Liver (tissue), 3 donors: ENCODE measurements at regions not wholly inside any gene's neighbourhood (a gene's known extent, or its start where the extent isn't known, plus 50 kb on each side); places are given as distances from the start of the nearest gene placed in this dataset.

ENCODE experiments used
- EGR1 ChIP-seq, 2 donors: IDR thresholded peaks; 2 replicates each; pipeline ENCODE4 v1.6.1; 2016 to 2018; ENCODE audit warnings: antibody characterized with exemption in 2 of 2, low read depth in 2 of 2
- GABPA ChIP-seq, 2 donors: IDR thresholded peaks in 1 of 2; conservative IDR thresholded peaks in 1 of 2; 2 replicates each; pipeline ENCODE4 v1.6.1; 2016; ENCODE audit warnings: antibody characterized with exemption in 2 of 2, mild to moderate bottlenecking in 1 of 2, moderate library complexity in 1 of 2
- JUND ChIP-seq, 2 donors: IDR thresholded peaks; 2 replicates each; pipeline ENCODE4 v1.6.1; 2016; ENCODE audit warnings: antibody characterized with exemption in 2 of 2
- SP1 ChIP-seq: IDR thresholded peaks from 2 replicates; pipeline ENCODE4 v1.6.1; 2018; ENCODE audit warnings: antibody characterized with exemption, mild to moderate bottlenecking
- TAF1 ChIP-seq: conservative IDR thresholded peaks from 2 replicates; pipeline ENCODE4 v1.6.1; 2016; ENCODE audit warnings: antibody characterized with exemption, mild to moderate bottlenecking
- YY1 ChIP-seq: IDR thresholded peaks from 2 replicates; pipeline ENCODE4 v1.6.1; 2016; ENCODE audit warnings: antibody characterized with exemption, mild to moderate bottlenecking
- TF ChIP-seq, protein P1 (sequence below): IDR thresholded peaks from 2 replicates; pipeline ENCODE4 v1.6.1; 2016; ENCODE audit warnings: antibody characterized with exemption
- TF ChIP-seq, protein P2 (sequence below): fragments of 150-350 bp; IDR thresholded peaks from 2 replicates; pipeline ENCODE4 v1.5.1; 2017; ENCODE audit warnings: improper control_type of control experiment, low read depth, low read length; ENCODE audit not compliant: missing input control
- TF ChIP-seq, protein P3 (sequence below): IDR thresholded peaks from 2 replicates; pipeline ENCODE4 v1.6.1; 2016; ENCODE audit warnings: antibody characterized with exemption
- TF ChIP-seq, protein P4 (sequence below): IDR thresholded peaks from 2 replicates; pipeline ENCODE4 v1.6.1; 2016; ENCODE audit warnings: antibody characterized with exemption
- TF ChIP-seq, protein P5 (sequence below): IDR thresholded peaks from 2 replicates; pipeline ENCODE4 v1.6.1; 2016; ENCODE audit warnings: antibody characterized with exemption, mild to moderate bottlenecking
- donor health status: healthy.
- donor health status: healthy.

DNA sequence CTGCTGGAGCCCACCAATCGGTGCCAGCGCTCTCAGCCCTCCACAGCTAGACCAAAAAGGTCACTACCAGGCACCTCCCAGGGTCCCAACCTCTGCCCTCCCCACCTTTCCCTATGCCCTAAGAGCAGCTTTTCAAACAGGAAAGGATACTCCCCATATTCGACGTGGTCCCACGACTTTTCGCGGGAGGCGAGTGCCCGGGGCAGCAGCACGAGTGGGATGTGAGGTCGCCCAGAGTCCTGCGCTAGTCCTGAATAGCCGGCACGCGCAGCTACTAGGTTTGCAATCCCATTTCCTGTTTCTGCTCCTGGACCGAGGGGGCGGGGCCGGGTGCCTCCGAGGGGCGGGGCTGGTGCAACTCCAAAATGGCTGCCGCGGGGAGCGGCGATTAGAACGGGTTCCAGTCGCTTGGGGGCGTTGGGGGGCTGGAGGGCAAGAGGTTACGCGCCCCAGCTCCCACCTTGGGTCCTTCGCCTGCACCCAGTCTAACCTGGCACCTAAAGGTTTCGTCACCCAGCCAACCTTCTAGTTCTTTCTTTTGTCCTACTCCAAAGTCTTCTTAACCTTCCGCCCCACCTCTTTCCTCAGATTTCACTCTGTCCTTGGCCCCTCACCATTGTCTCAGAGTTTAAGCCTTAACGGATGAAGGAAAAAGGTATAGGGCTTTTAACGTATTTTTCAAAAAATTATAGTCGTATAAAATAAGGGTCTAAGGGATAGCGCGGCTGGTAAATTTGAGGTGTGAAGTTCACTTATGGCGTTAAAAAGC lies 85.0 kb upstream of the TENT5D start:
- TF ChIP-seq, protein P1, sequence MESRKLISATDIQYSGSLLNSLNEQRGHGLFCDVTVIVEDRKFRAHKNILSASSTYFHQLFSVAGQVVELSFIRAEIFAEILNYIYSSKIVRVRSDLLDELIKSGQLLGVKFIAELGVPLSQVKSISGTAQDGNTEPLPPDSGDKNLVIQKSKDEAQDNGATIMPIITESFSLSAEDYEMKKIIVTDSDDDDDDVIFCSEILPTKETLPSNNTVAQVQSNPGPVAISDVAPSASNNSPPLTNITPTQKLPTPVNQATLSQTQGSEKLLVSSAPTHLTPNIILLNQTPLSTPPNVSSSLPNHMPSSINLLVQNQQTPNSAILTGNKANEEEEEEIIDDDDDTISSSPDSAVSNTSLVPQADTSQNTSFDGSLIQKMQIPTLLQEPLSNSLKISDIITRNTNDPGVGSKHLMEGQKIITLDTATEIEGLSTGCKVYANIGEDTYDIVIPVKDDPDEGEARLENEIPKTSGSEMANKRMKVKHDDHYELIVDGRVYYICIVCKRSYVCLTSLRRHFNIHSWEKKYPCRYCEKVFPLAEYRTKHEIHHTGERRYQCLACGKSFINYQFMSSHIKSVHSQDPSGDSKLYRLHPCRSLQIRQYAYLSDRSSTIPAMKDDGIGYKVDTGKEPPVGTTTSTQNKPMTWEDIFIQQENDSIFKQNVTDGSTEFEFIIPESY, result no peak
- TF ChIP-seq YY1, result peak; percentile 56
- TF ChIP-seq, protein P2, sequence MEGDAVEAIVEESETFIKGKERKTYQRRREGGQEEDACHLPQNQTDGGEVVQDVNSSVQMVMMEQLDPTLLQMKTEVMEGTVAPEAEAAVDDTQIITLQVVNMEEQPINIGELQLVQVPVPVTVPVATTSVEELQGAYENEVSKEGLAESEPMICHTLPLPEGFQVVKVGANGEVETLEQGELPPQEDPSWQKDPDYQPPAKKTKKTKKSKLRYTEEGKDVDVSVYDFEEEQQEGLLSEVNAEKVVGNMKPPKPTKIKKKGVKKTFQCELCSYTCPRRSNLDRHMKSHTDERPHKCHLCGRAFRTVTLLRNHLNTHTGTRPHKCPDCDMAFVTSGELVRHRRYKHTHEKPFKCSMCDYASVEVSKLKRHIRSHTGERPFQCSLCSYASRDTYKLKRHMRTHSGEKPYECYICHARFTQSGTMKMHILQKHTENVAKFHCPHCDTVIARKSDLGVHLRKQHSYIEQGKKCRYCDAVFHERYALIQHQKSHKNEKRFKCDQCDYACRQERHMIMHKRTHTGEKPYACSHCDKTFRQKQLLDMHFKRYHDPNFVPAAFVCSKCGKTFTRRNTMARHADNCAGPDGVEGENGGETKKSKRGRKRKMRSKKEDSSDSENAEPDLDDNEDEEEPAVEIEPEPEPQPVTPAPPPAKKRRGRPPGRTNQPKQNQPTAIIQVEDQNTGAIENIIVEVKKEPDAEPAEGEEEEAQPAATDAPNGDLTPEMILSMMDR, result no peak
- no peak for TF ChIP-seq EGR1 (IDR thresholded peaks at IDR 0.05; ENCODE audit: low read depth in 2 of 2)
- no peak for TF ChIP-seq GABPA (IDR thresholded peaks at IDR 0.05 in 1 of 2, conservative IDR thresholded peaks at IDR 0.05 in 1 of 2)
- TF ChIP-seq TAF1, result no peak
- TF ChIP-seq SP1, result no peak
- TF ChIP-seq JUND (IDR thresholded peaks at IDR 0.05), result no peak
- TF ChIP-seq, protein P3, sequence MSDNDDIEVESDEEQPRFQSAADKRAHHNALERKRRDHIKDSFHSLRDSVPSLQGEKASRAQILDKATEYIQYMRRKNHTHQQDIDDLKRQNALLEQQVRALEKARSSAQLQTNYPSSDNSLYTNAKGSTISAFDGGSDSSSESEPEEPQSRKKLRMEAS, result no peak
- TF ChIP-seq, protein P4, sequence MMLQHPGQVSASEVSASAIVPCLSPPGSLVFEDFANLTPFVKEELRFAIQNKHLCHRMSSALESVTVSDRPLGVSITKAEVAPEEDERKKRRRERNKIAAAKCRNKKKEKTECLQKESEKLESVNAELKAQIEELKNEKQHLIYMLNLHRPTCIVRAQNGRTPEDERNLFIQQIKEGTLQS, result no peak
- TF ChIP-seq, protein P5, sequence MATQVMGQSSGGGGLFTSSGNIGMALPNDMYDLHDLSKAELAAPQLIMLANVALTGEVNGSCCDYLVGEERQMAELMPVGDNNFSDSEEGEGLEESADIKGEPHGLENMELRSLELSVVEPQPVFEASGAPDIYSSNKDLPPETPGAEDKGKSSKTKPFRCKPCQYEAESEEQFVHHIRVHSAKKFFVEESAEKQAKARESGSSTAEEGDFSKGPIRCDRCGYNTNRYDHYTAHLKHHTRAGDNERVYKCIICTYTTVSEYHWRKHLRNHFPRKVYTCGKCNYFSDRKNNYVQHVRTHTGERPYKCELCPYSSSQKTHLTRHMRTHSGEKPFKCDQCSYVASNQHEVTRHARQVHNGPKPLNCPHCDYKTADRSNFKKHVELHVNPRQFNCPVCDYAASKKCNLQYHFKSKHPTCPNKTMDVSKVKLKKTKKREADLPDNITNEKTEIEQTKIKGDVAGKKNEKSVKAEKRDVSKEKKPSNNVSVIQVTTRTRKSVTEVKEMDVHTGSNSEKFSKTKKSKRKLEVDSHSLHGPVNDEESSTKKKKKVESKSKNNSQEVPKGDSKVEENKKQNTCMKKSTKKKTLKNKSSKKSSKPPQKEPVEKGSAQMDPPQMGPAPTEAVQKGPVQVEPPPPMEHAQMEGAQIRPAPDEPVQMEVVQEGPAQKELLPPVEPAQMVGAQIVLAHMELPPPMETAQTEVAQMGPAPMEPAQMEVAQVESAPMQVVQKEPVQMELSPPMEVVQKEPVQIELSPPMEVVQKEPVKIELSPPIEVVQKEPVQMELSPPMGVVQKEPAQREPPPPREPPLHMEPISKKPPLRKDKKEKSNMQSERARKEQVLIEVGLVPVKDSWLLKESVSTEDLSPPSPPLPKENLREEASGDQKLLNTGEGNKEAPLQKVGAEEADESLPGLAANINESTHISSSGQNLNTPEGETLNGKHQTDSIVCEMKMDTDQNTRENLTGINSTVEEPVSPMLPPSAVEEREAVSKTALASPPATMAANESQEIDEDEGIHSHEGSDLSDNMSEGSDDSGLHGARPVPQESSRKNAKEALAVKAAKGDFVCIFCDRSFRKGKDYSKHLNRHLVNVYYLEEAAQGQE, result no peak
